Right lobe of liver (tissue), 6 donors: ENCODE measurements at regions not wholly inside any gene's neighbourhood (a gene's known extent, or its start where the extent isn't known, plus 50 kb on each side); places are given as distances from the start of the nearest gene placed in this dataset.

Experiments
- ATAC-seq, 4 donors: fragments of 200-7000 bp; cut with Tn5 transposase; one replicate each; pipeline ENCODE4 v1.9.1; 2020; ENCODE audit warnings: mild to moderate bottlenecking in 4 of 4, moderate library complexity in 4 of 4
- DNase-seq, 3 donors: peaks; one replicate each; pipeline ENCODE4 v3.0.0-alpha.2; 2020
- H3K27ac ChIP-seq, 3 donors: fragments of 200-600 bp; one replicate each; pipeline ENCODE4 v1.8.0; 2022
- H3K27me3 ChIP-seq, 2 donors: fragments of 200-600 bp; one replicate each; pipeline ENCODE4 v1.8.0; 2022
- H3K36me3 ChIP-seq, 4 donors: fragments of 200-600 bp; sonication (generic) in 1 of 4; one replicate each; pipeline versions ENCODE4 v1.5.1 to v1.8.0; 2017 to 2022; ENCODE audit warnings: control low read depth in 1 of 4
- H3K4me1 ChIP-seq, 4 donors: fragments of 200-600 bp; sonication (generic) in 1 of 4; one replicate each; pipeline versions ENCODE4 v1.5.1 to v1.8.0; 2017 to 2022; ENCODE audit warnings: control low read depth in 1 of 4
- H3K4me3 ChIP-seq, 3 donors: fragments of 200-600 bp; one replicate each; pipeline ENCODE4 v1.8.0; 2022
- H3K9me3 ChIP-seq, 4 donors: fragments of 200-600 bp; sonication (generic) in 1 of 4; one replicate each; pipeline versions ENCODE4 v1.5.1 to v1.8.0; 2017 to 2022; ENCODE audit warnings: control low read depth in 1 of 4
- POLR2A ChIP-seq: fragments of 450-650 bp; IDR thresholded peaks from one replicate; pipeline ENCODE4 v1.6.1; 2017; ENCODE audit warnings: antibody characterized with exemption, mild to moderate bottlenecking
- WGBS: methylation state at CpG from one replicate; pipeline ENCODE4 v1.1.6; 2018; ENCODE audit warnings: low coverage, low lambda C conversion rate; ENCODE audit not compliant: insufficient coverage; ENCODE audit errors: missing lambda C conversion rate; 5-methylcytosine and 5-hydroxymethylcytosine counted together
- intact Hi-C, 2 donors: fragments of 100-400 bp; cut with DNase I; formaldehyde crosslinking; loops; one replicate each; pipeline versions ENCODE4 v1.11.2 to v1.14.1; 2022
- TF ChIP-seq, protein P1 (sequence below), 4 donors: fragments of 200-600 bp in 3 of 4; fragments of 450-650 bp in 1 of 4; IDR thresholded peaks; one replicate each; pipeline versions ENCODE4 v1.5.1 to v1.8.0; 2016 to 2022; ENCODE audit warnings: antibody characterized with exemption in 4 of 4, mild to moderate bottlenecking in 2 of 4
- donor health status: DM: no; HTN: yes; CAD: no.
- donor health status: DM: no; HTN: no; CAD: no.
- donor health status: DM: no; HTN: no; CAD: no.
- donor health status: DM: no; HTN: yes; CAD: no.
- donor health status: DM: no; HTN: yes; CAD: no.

- Histone ChIP-seq H3K4me1 (no peaks in the 10 kb centered on the region), H3K36me3 (no peaks in the 10 kb centered on the region), H3K27ac (no peak overlapping the region), H3K4me3 (no peak overlapping the region), H3K9me3 (no peaks in the 10 kb centered on the region), H3K27me3 (no peaks in the 10 kb centered on the region)
- TF ChIP-seq POLR2A: no peak
- TF ChIP-seq, protein P1, sequence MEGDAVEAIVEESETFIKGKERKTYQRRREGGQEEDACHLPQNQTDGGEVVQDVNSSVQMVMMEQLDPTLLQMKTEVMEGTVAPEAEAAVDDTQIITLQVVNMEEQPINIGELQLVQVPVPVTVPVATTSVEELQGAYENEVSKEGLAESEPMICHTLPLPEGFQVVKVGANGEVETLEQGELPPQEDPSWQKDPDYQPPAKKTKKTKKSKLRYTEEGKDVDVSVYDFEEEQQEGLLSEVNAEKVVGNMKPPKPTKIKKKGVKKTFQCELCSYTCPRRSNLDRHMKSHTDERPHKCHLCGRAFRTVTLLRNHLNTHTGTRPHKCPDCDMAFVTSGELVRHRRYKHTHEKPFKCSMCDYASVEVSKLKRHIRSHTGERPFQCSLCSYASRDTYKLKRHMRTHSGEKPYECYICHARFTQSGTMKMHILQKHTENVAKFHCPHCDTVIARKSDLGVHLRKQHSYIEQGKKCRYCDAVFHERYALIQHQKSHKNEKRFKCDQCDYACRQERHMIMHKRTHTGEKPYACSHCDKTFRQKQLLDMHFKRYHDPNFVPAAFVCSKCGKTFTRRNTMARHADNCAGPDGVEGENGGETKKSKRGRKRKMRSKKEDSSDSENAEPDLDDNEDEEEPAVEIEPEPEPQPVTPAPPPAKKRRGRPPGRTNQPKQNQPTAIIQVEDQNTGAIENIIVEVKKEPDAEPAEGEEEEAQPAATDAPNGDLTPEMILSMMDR (IDR thresholded peaks at IDR 0.05): no peak
- intact Hi-C loops: no loop called here
- DNase-seq (no peak), ATAC-seq (no peak)
- 60% methylated on average over 4 of the region's 4 CpGs for WGBS
Observed at GRCh38 chr4:15318621-15319348, 109.0 kb upstream of the C1QTNF7 start.

- H3K4me1 ChIP-seq: no peaks in the 10 kb centered on the region
- no peaks in the 10 kb centered on the region for H3K9me3 ChIP-seq
- no peak overlapping the region for H3K27ac ChIP-seq
- H3K36me3 ChIP-seq: no peaks in the 10 kb centered on the region
- DNase-seq: no peak
- no peak for ATAC-seq
- intact Hi-C loops: no loop called here
- WGBS: 36% methylated on average over 1 of the region's 1 CpG
- TF ChIP-seq POLR2A: no peak
- TF ChIP-seq, protein P1 (IDR thresholded peaks at IDR 0.05): no peak
- no peak overlapping the region for H3K4me3 ChIP-seq
- H3K27me3 ChIP-seq: no peaks in the 10 kb centered on the region
Observed at GRCh38 chr4:15320121-15320678, 107.6 kb upstream of the C1QTNF7 start.

GRCh38 chr4:15322006-15322405 lies 105.8 kb upstream of the C1QTNF7 start:
- intact Hi-C loops: no loop called here
- Histone ChIP-seq H3K9me3 (no peaks in the 10 kb centered on the region), H3K27me3 (no peaks in the 10 kb centered on the region), H3K4me1 (no peaks in the 10 kb centered on the region), H3K27ac (no peak overlapping the region), H3K4me3 (no peak overlapping the region), H3K36me3 (no peaks in the 10 kb centered on the region)
- ATAC-seq (no peak), DNase-seq (no peak)
- 36% methylated on average over 2 of the region's 3 CpGs for WGBS
- no peak for TF ChIP-seq POLR2A
- TF ChIP-seq, protein P1 (IDR thresholded peaks at IDR 0.05): no peak

- intact Hi-C loops: no loop called here
- TF ChIP-seq POLR2A: no peak
- TF ChIP-seq, protein P1 (IDR thresholded peaks at IDR 0.05): no peak
Observed at GRCh38 chr4:15325987-15326386, 101.8 kb upstream of the C1QTNF7 start.

More at GRCh38 chr4:15325987-15326386, 101.8 kb upstream of the C1QTNF7 start:
- no peaks in the 10 kb centered on the region for H3K4me1 ChIP-seq
- no peaks in the 10 kb centered on the region for H3K27me3 ChIP-seq
- H3K4me3 ChIP-seq: no peak overlapping the region
- H3K9me3 ChIP-seq: no peaks in the 10 kb centered on the region
- ATAC-seq (no peak), DNase-seq (no peak)
- H3K27ac ChIP-seq: no peak overlapping the region
- H3K36me3 ChIP-seq: no peaks in the 10 kb centered on the region
- WGBS: 59% methylated on average over 5 of the region's 5 CpGs
